HG03045 (cell line): ENCODE measurements at regions not wholly inside any gene's neighbourhood (a gene's known extent, or its start where the extent isn't known, plus 50 kb on each side); places are given as distances from the start of the nearest gene placed in this dataset.
"Not testable (repeated sequence)": the region's sequence is repeated elsewhere in the genome, so short reads cannot be mapped to it uniquely, and the experiment has no call there.

Source experiments
- ATAC-seq: cut with Tn5 transposase; IDR thresholded peaks from one replicate; pipeline ENCODE4 v1.9.1; 2021; ENCODE audit warnings: mild to moderate bottlenecking, moderate library complexity; ENCODE audit not compliant: unreplicated experiment

DNA sequence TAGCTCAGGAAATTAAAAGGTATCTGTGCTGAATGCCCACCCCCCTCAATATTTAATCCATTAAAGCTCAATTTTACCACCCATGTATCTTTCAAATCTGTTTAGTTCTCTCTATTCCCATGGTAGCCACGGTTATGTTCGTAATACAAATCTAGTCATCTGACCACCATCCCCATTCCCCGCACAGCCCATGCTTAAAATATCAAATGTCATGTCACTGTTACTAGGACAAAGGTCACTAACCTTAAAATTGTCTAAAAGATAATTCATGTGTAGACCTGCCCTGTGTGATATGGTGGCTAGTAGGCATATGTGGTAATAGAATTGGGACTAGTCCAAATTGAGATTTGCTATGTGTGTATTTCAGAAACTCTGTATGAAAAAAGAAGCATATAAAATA lies 728.5 kb upstream of the B3GALT2 start:
- ATAC-seq = no peak

DNA sequence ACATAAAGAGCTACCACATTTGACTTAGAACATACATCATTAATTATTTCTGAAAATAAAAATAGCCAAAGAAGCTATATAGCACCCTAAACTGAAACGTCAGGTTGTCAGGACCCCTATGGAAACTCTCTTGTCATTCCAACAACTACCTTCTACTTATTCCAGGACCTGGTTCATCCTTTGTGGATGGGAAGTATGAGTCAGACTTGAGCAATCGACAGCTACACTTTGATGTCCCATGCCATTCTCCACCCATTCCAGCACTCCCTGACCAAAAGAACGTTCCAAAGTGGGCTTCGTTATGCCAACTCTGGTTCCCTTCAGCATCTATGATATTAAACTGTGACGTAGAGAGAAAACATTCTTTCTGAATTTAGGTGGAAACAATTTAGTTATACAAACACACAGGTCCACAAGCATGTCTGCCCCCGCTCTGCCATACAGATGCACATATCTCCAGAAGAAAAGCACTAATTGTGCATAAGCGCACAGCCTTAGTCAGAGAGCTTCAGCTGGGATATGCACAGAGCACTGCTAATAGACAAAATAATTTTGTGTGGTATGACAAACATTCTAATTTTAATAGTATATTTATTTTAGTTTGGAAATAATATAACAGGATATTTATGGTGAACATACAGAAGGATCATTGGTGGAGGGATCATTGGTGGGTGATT lies 723.1 kb upstream of the B3GALT2 start:
- ATAC-seq = no peak

DNA sequence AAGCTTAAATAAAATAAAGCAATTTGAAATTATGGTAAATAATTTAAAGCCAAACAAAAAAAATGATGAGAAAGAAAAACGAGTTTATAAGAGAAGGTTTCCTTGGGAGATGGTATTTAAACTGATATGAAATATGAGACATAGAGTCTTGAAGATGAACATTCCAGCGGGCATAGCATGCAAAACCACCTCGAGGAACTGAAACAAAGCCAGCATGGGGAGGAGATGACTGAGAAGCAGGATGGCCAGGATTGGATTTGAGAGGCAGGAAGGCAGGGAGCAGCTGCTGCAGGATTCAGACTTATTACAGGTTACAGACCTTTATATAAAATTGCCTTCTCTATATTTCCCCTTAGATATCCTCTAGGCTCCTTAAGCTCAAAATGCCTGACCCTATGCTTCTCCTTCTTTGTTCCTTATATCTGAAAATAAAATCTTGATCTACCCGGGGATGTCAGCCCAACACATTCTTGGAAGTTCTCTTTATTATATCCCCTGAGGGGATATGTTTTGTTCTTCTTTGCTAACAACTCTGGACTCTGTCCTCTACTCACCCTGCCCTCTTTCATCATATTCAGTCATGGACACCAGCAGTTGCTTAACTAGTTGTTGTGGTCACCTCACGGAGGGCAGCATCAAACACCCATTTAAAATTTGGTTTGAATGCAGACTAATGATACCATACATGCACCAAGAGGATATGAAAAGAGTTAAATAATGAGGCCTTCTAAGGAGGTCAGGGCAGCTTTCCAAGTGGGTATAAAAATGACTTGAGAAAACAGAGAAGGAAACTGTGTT lies 719.1 kb upstream of the B3GALT2 start:
- ATAC-seq = no peak

DNA sequence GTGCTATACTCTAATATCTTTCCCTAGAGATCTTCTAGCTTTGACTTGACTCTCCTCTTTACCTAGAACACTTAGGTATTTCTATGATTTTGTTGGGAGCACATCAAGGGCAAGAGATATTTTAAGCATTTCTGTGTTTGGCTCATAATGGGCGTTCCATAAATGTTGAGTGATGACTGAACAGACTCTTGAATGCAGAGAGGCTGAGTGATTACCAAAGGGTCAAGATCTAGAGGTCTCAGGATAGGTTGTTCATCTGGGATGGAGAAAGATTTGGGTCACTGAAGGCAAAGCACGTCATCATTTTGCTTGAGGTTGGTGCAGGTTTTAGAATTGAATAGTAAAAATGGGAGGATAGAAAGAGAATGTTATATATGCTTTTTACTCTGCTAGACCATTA lies 705.4 kb upstream of the B3GALT2 start:
- ATAC-seq = no peak

DNA sequence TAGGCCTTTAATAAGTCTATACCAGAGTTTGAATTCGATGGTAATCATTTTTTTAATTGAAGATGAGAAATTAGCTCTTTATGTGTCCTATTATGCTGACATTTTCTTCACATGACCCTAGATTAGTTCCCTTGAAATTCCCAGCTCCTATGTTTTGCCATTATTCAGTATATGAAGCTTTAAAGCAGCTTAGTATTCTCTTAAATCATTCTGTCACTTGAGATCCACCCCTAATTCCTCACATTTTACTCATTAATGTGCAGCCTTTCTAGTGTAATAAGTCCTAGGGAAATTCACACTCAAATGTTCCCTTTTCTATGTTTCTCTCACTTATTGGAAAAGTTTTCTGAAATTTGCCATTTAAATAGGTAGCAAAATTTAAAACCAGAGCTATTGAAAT lies 704.5 kb upstream of the B3GALT2 start:
- ATAC-seq = no peak

DNA sequence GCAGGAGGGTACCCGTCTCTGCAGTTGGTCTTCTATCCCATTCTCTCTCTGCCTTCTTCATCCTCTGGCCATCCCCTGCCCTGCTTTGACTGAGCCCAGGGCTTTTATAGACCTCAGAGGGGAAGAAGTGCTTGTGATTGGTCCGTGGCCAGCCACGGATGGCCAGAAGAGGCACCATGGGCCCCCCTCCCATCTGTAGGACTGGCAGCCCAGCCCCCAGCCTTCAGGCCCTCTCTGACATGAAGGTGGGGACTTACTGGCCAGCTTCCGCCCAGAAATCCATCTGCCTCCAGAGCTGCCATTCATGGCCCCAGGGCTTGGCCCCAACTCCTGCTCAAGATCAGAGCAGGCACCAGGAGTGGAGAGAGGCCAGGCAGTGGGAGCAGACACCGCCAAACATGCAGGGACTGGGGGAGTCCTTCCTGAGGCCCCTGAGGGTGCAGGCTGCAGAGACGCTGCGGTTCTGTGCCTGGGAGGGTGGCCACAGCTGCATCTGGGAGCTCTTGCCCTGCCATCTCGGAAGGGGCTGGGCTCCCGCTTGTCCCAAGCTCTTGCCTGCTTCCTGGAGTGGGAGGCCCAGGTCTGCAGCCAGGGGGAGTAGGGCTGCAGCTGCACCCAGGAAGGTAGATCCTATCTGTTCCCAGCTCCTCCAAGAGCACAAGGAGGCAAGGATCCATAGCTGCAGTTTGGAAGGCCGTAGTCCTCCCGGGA lies 698.6 kb upstream of the B3GALT2 start:
- ATAC-seq = no peak

DNA sequence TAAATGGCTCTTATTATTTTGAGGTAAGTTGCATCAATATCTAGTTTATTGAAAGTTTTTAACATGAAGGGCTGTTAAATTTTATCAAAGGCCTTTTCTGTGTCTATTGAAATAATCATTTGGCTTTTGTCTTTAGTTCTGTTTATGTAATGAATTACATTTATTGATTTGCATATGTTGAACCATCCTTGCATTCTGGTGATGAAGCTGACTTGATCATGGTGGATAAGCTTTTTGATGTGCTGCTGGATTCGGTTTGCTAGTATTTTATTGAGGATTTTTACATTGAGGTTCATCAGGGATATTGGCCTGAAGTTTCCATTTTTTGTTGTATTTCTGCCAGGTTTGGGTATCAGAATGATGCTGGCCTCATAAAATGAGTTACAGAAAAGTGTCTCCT lies 691.5 kb upstream of the B3GALT2 start:
- not testable (repeated sequence) for ATAC-seq

DNA sequence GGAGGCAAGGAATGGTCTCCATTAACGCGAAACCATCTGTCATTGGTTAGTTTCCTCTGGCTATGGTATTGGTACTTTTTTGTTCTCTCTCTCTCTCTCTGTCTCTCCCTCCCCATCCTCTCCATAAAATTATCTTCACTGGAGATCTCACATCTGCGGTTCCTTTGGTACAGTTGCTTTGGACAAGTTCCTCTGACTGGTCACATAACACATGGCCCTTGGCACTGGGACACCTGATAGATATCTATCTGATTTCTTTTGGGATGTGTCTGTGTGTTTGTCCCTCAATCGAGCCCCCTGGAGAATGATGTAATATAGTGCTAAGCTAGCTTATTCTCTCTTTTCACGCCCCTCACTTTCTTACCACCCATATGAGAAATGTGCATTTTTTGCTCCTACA lies 682.0 kb upstream of the B3GALT2 start:
- no peak for ATAC-seq

DNA sequence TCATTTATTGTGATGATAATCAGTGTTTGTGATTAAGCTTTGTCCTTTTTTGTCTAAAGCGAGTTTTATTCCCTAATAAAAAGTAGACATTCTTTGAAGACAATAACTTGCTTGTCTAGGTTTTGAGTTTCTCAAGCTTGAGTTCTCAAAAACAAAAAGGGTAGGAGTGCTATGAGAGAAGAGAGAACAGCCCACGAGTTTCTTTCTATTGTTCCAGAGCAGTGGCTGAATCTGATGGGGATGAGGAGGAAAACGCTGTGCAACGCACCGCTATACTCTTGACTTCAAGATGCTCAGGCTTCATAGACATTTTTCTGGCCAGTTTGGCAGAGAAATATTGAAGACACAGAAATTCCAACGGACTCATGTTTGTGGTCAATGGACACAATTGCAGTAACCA lies 669.8 kb upstream of the B3GALT2 start:
- ATAC-seq = no peak

DNA sequence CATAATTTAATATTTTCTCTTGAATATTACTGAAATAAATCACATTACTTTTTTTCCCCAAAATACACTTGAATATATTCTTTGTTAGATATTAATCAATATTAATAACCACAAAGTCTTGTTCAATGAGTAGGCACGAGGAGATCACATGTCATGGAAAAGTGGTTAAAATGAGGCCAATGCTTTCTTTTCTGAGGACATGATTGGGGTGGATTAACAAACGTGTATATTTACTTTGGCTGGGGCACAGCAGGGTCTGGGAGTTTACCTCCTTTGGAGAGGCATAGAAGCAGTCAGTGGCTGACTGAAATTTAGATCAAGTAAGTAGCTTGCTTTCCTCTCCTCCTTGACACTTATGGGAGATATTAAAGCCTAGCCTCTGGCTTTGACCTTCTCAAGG lies 664.3 kb upstream of the B3GALT2 start:
- no peak for ATAC-seq

DNA sequence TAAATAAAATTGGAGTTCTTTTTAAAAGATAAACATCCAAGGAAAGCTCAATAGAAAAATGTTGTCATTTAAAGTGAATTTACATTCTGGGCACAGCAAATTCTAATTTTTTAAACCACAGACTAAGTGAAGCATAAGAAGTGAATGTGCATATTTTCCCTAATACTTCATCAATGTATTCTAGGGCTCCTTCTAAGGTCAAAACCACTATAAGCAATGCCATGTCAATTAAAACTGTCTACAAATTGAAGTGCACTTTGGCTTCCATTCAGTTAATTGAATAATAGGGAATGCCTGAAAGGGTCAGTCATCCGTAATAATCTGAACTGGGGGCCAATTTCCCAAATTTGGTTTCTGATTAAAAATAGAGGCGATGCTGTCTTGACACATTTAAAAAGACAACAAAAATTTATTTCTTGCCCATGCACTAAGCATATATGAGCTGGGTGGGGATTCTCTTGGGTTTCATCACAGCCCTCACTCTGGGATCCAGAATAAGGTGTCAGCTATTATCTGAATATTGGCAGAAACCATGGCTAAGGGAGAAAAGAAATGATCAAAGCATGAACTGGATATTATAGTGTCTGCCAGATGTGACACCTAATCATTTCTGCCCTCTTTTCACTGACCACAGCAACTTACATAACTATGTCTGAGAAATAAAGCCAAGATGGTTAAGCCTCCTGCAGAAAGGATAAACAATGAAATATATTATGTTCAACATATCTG lies 660.6 kb upstream of the B3GALT2 start:
- no peak for ATAC-seq

DNA sequence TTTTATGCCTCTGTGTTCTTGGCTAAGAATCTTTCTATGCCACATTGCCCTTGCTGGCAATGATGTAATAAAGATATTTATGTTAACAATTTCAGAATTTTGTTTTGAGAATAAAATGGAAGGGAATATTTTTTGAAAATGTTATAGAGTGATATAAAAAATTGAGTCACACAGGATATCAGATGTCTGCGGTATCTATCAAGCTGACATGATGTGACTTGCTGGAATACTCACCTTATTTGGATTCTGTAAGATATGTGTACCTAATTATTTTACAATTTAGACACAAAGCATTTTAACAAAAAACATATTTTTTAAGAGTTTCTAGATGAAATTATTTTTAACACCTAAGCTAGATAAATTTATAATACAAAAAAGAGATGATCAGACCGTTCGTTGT lies 660.0 kb upstream of the B3GALT2 start:
- ATAC-seq = no peak

DNA sequence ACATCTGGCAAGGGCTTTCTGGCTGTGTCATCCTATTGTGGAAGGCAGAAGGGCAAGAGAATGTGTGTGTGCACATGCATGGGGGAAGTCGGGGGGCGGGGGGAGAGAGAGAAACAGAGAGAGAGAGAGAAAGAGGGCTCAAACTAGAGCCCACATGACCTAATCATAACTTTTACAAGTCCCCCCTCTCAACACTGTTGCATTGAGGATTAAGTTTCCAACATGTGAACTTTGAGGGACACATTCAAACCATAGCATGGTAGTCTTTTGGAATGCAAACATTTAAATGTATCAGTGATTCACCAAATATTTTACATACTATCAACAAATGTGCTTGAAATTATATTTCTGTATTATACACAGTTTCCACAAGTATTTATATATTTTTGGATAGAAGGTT lies 655.4 kb upstream of the B3GALT2 start:
- ATAC-seq = no peak

DNA sequence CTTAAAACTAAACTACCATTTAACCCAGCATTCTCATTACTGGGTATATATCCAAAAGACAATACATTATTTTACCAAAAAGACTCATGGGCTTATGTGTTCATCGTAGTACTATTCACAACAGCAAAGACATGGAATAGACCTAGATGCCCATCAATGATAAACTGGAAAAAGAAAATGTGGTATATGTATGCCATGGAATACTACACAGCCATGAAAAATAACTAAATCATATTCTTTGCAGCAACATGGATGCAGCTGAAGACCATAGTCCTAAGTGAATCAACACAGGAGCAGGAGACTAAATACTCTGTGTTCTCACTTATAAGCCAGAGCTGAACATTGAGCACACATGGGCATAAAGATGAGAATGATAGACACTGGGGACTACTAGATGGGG lies 645.1 kb upstream of the B3GALT2 start:
- ATAC-seq = no peak

DNA sequence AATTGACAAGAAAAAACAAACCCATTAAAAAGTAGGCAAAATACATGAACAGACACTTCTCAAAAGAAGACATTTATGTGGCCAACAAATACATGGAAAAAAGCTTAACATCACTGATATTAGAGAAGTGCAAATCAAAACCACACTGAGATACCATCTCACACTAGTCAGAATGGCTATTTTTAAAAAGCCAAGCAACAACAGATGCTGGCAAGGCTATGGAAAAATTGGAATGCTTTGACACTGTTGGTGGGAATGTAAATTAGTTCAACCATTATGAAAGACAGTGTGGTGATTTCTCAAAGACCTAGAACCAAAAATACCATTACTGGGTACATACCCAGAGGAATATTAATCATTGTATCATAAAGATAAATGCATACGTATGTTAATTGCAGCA lies 641.1 kb upstream of the B3GALT2 start:
- no peak for ATAC-seq

DNA sequence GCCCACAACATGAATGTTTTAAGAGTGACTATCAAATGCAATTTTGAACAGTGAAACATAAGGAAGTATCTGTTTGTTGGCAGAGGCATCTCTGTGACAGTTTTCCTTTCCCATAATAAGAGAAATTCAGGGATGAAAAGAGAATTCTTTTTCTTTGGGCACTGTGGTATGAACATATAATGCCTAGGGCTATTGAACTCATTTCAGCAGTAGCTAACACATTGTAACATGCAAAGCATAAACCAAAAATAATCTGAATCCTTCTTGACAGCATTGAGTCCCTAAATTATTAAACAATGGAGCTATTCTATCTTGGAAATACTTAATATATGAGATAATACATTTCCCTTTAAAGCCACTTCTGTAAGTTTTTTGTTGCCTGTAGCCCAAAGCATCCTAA lies 633.0 kb upstream of the B3GALT2 start:
- ATAC-seq = no peak

DNA sequence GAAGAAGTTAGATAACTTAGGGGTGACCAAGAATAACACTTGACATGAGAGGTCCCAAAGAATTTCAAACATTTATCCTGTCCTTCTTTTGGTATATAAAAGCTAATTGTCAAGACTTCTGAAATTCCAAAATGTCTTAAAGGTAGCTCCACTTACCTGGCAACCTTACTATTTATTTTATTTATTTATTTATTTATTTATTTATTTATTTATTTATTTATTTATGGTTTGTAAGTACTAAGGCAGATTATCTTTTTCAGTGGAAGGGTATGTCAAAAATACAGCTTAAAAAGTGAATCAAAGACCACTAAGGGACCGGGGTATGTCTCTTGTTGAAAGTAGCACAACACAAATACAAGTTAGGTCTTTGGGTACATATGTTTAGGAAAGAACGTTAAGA lies 620.8 kb upstream of the B3GALT2 start:
- ATAC-seq = no peak

DNA sequence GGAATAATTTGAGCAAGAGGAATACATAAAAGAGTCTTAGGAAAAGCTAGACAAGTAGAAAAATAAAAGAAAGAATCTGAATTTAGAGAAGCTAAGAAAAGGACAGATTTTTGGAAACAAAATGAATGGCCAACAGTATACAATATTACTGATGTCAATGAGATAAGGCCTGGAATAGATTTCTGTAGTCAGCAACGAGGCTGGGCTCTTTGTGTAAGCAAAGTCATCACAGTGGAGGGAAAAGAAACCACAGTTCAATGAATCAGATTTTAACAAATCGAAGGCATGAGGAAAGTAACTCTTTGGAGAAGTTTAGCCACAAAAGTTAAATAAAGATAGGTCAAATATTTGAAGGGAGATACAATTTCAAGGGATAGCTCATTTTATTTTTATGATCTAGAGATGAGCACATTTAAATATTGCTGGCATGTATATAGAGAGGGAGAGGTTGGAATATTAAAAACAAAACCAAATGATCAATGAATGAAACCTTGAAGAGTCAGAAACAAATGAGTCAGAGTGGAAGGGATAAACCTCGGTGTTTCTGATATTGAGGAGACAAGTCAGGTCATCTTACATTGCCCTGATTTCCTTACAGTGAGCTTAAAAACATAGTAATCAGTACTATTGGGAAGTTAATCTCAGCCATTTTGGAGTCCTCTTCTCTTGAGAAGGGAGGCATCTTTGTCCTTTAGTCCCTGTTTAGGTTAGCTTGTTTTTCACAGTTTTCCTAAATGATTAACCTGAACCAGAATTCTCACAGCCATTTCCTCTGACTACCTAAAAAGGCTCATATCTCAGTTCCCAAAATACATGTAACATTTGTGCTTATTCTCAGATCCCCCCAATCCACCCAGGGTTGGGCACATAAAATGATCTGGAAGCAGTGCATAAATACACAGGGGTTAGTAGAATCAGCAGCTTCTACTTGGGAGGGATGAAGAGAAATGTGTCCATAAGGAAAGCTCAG lies 620.0 kb upstream of the B3GALT2 start:
- no peak for ATAC-seq

DNA sequence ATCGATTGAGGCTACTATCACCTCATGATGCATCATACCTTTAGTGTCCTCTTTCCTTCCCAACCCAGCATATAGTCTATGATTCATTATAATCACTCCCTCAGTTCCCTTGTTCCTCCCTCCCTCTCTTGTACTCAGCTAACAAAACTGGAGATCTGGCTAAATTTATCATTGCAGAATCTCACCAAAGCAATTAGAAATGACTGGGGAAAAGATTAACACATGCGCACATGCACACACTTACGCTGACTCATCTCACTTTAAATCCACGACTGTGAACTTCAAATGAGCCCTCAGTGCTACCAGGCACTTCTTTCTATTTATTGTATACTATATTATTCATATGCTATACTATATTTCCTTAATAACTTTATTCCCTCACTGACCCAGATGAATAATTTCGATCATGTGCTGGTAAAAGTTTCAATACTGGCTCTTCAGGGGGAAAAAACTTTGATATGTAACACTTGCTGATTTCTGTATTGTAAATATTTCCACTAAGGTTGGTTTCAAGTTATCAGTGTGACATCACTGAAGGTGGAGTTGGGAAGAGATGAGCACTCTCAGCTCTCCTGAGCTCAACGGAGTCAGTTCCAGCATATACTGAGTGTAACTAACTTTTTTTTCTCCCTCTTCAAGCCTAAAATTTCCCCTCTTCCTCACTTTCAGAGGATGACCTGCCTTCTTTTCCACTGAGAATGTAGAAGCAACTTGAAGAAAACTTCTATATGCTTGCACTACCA lies 613.7 kb upstream of the B3GALT2 start:
- ATAC-seq = no peak

DNA sequence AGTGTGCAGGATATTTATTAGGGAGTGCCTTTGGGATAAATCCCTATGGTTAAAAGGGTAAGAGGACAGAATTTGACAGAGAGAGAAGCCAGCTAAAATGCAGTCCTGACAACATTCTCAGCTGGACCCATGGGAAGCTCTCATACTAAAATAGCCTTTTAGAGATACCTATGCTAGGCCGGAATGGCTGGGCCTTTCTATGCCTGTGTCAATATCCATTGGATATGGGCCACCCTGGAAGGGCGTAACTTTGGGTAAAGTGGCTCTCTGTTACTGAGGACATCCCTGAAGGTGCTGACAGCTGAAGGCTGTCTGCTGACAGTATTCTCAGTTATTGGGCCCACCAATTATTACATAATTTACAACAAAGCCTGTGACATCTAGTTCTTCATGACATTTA lies 613.0 kb upstream of the B3GALT2 start:
- ATAC-seq = no peak
